ENCODE measurements at regions not wholly inside any gene's neighbourhood (a gene's known extent, or its start where the extent isn't known, plus 50 kb on each side); places are given as distances from the start of the nearest gene placed in this dataset.

DNA sequence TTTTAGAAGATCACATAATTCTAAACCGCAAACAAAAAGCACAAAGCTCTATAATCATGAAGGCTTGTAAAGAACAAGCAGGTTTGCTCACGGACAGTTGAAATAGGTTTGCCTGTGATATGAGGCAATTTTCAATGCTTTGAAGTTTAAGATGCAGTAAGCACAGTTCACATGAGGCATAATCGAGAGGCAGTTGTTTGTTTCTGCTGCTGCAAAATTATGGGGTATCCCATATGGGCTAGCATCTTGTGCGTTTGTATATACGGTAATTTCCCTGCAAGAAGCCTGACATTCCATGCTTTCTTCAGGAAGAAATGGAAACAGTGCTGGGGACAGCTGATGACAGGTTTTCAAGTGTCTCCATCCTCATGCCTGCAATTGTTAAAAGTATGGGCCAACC lies 94.6 kb upstream of the MC3R start:
- TF ChIP-seq, protein P1, sequence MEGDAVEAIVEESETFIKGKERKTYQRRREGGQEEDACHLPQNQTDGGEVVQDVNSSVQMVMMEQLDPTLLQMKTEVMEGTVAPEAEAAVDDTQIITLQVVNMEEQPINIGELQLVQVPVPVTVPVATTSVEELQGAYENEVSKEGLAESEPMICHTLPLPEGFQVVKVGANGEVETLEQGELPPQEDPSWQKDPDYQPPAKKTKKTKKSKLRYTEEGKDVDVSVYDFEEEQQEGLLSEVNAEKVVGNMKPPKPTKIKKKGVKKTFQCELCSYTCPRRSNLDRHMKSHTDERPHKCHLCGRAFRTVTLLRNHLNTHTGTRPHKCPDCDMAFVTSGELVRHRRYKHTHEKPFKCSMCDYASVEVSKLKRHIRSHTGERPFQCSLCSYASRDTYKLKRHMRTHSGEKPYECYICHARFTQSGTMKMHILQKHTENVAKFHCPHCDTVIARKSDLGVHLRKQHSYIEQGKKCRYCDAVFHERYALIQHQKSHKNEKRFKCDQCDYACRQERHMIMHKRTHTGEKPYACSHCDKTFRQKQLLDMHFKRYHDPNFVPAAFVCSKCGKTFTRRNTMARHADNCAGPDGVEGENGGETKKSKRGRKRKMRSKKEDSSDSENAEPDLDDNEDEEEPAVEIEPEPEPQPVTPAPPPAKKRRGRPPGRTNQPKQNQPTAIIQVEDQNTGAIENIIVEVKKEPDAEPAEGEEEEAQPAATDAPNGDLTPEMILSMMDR (IDR thresholded peaks at IDR 0.05), result no peak
- TF ChIP-seq POLR2A (IDR thresholded peaks at IDR 0.05), result no peak
